ENCODE measurements at regions not wholly inside any gene's neighbourhood (a gene's known extent, or its start where the extent isn't known, plus 50 kb on each side); places are given as distances from the start of the nearest gene placed in this dataset.

GRCh38 chr12:116381240-116381743 lies 103.8 kb upstream of the MED13L start:
- TF ChIP-seq CTCF (tag by site-specific recombination; IDR thresholded peaks at IDR 0.05) (no peak), IKZF3 (tag by site-specific recombination; IDR thresholded peaks at IDR 0.05) (no peak), ZNF366 (tag by site-specific recombination; conservative IDR thresholded peaks at IDR 0.05) (no peak), ZNF175 (tag by site-specific recombination; IDR thresholded peaks at IDR 0.05) (no peak), ZNF785 (tag by site-specific recombination; IDR thresholded peaks at IDR 0.05) (no peak), FEZF1 (tag by site-specific recombination; IDR thresholded peaks at IDR 0.05) (no peak), ZNF292 (tag by site-specific recombination; IDR thresholded peaks at IDR 0.05; ENCODE audit: borderline replicate concordance, low read depth) (no peak), ZNF311 (tag by site-specific recombination; IDR thresholded peaks at IDR 0.05; ENCODE audit: borderline replicate concordance) (no peak), YY1 (tag by site-specific recombination; IDR thresholded peaks at IDR 0.05) (no peak), ZNF174 (tag by site-specific recombination; IDR thresholded peaks at IDR 0.05) (no peak), WT1 (tag by site-specific recombination; IDR thresholded peaks at IDR 0.05) (no peak), ZBTB20 (tag by site-specific recombination; IDR thresholded peaks at IDR 0.05) (no peak)
- TF ChIP-seq, protein P1, sequence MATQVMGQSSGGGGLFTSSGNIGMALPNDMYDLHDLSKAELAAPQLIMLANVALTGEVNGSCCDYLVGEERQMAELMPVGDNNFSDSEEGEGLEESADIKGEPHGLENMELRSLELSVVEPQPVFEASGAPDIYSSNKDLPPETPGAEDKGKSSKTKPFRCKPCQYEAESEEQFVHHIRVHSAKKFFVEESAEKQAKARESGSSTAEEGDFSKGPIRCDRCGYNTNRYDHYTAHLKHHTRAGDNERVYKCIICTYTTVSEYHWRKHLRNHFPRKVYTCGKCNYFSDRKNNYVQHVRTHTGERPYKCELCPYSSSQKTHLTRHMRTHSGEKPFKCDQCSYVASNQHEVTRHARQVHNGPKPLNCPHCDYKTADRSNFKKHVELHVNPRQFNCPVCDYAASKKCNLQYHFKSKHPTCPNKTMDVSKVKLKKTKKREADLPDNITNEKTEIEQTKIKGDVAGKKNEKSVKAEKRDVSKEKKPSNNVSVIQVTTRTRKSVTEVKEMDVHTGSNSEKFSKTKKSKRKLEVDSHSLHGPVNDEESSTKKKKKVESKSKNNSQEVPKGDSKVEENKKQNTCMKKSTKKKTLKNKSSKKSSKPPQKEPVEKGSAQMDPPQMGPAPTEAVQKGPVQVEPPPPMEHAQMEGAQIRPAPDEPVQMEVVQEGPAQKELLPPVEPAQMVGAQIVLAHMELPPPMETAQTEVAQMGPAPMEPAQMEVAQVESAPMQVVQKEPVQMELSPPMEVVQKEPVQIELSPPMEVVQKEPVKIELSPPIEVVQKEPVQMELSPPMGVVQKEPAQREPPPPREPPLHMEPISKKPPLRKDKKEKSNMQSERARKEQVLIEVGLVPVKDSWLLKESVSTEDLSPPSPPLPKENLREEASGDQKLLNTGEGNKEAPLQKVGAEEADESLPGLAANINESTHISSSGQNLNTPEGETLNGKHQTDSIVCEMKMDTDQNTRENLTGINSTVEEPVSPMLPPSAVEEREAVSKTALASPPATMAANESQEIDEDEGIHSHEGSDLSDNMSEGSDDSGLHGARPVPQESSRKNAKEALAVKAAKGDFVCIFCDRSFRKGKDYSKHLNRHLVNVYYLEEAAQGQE (tag by site-specific recombination; IDR thresholded peaks at IDR 0.05), result no peak
- TF ChIP-seq, protein P2, sequence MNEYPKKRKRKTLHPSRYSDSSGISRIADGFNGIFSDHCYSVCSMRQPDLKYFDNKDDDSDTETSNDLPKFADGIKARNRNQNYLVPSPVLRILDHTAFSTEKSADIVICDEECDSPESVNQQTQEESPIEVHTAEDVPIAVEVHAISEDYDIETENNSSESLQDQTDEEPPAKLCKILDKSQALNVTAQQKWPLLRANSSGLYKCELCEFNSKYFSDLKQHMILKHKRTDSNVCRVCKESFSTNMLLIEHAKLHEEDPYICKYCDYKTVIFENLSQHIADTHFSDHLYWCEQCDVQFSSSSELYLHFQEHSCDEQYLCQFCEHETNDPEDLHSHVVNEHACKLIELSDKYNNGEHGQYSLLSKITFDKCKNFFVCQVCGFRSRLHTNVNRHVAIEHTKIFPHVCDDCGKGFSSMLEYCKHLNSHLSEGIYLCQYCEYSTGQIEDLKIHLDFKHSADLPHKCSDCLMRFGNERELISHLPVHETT (tag by site-specific recombination; IDR thresholded peaks at IDR 0.05), result no peak
